ENCODE measurements at regions not wholly inside any gene's neighbourhood (a gene's known extent, or its start where the extent isn't known, plus 50 kb on each side); places are given as distances from the start of the nearest gene placed in this dataset.

DNA sequence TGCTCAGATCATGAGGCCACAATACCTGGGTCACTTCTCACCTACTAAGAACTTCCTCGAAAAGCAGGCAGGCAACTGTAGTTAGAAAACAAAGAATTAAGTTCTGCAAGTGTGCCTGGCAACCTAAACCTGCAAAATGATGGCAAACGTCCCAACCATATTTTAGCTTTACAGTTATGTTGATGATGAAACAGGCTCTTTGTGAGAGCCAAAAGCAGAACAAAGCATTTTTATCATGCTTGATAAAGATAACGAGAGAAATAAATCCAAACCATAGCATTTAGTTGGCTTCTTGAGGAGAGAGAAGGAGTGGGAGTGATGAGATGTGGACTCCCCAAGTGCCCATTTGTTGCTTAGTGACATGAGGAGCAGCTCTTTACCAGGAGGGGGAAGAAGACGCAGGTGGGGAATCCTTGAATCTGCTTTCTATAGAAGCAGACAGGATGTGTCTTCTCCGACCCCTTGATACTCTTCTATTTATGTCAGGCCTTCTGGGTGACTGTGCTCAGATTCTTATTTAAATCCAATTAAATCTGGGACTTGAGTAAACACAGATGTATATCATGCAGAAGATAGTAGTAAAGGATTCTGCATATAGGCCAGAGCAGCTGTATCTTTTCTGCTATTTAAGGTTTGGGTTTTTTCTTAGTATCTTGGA, 221.2 kb downstream of the TMEM167A start:
- Histone ChIP-seq H3K4me1 (ENCODE audit: control insufficient read depth in 3 of 3, insufficient read depth in 3 of 3, low read length in 3 of 3) (no peaks in the 10 kb centered on the region), H3K9me3 (ENCODE audit: control insufficient read depth in 3 of 3, low read length in 3 of 3) (no peaks in the 10 kb centered on the region), H3K9ac (ENCODE audit: low read depth in 1 of 3, low read length in 3 of 3) (no peak overlapping the region), H3K4me3 (ENCODE audit: low read length in 3 of 3) (no peak overlapping the region), H3K27ac (ENCODE audit: low read depth, low read length) (no peak overlapping the region), H3K36me3 (ENCODE audit: control insufficient read depth in 3 of 3, insufficient read depth in 3 of 3, low read length in 3 of 3) (no peaks in the 10 kb centered on the region), H3K27me3 (ENCODE audit: control insufficient read depth in 3 of 3, insufficient read depth in 3 of 3, low read length in 3 of 3) (no peaks in the 10 kb centered on the region)

DNA sequence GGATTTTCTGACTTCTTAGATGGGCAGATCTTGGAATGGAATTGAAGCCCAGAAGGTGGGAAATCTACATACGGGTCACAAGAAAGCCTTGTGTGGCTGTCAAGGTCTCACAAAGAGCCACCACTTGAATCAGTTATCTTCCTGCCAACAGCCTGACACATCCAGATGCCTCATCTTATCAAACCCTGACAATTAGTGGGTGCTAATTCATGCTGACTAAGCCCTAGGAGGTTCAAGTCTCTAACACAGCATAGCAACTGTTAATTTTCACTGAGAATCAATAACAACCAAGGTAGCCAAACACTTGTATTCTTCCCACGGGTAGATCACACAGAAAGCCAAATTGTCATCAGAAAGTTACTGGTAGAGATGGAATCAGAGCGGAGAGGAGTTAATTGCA, 222.2 kb downstream of the TMEM167A start:
- Histone ChIP-seq H3K9me3 (ENCODE audit: control insufficient read depth in 3 of 3, low read length in 3 of 3) (no peaks in the 10 kb centered on the region), H3K9ac (ENCODE audit: low read depth in 1 of 3, low read length in 3 of 3) (no peak overlapping the region), H3K27me3 (ENCODE audit: control insufficient read depth in 3 of 3, insufficient read depth in 3 of 3, low read length in 3 of 3) (no peaks in the 10 kb centered on the region), H3K4me3 (ENCODE audit: low read length in 3 of 3) (no peak overlapping the region), H3K4me1 (ENCODE audit: control insufficient read depth in 3 of 3, insufficient read depth in 3 of 3, low read length in 3 of 3) (no peaks in the 10 kb centered on the region), H3K36me3 (ENCODE audit: control insufficient read depth in 3 of 3, insufficient read depth in 3 of 3, low read length in 3 of 3) (no peaks in the 10 kb centered on the region), H3K27ac (ENCODE audit: low read depth, low read length) (no peak overlapping the region)

DNA sequence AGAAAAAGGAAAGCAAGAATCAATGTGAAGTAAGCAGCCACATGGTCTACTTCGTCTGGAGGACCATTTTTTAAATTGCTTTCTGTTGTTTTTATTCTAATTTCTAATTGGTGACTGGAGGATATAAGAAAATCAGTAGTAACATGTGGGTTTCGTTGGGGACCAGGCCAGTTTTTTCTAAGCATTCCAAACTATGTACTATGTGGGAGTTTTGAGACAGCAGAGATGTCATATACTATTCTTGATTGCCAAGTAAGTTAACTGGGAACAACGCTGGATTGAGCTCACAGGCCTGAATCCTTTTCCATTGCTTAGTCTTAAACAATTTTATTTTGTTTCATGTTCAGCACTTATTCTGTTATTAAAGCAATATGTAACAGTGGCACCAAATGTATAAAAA, 225.7 kb downstream of the TMEM167A start:
- Histone ChIP-seq H3K9me3 (ENCODE audit: control insufficient read depth in 3 of 3, low read length in 3 of 3) (no peaks in the 10 kb centered on the region), H3K4me1 (ENCODE audit: control insufficient read depth in 3 of 3, insufficient read depth in 3 of 3, low read length in 3 of 3) (no peaks in the 10 kb centered on the region), H3K27me3 (ENCODE audit: control insufficient read depth in 3 of 3, insufficient read depth in 3 of 3, low read length in 3 of 3) (no peaks in the 10 kb centered on the region), H3K27ac (ENCODE audit: low read depth, low read length) (no peak overlapping the region), H3K36me3 (ENCODE audit: control insufficient read depth in 3 of 3, insufficient read depth in 3 of 3, low read length in 3 of 3) (no peaks in the 10 kb centered on the region), H3K9ac (ENCODE audit: low read depth in 1 of 3, low read length in 3 of 3) (no peak overlapping the region), H3K4me3 (ENCODE audit: low read length in 3 of 3) (no peak overlapping the region)

DNA sequence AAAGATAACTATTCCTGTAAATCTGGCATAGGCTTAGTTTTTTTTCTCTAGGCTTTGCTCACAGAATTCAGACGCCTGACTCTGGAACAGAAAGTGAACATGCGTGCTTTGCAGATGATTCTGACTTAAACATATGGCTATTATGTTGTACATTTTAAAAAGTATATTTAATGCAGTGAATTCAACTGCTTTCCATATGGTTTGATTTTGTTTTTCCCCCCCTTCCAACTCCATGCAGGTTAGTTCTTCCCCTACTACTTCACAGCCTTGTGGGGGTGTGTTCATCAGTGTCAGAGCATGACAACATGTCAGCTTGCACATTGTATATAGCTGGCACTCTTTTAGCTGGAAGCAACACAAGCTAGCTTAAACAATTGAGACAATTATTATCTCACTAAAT, 226.8 kb downstream of the TMEM167A start:
- H3K4me1 ChIP-seq (ENCODE audit: control insufficient read depth in 3 of 3, insufficient read depth in 3 of 3, low read length in 3 of 3), result no peaks in the 10 kb centered on the region
- no peak overlapping the region for H3K9ac ChIP-seq (ENCODE audit: low read depth in 1 of 3, low read length in 3 of 3)
- H3K4me3 ChIP-seq (ENCODE audit: low read length in 3 of 3), result no peak overlapping the region
- no peaks in the 10 kb centered on the region for H3K9me3 ChIP-seq (ENCODE audit: control insufficient read depth in 3 of 3, low read length in 3 of 3)
- H3K27ac ChIP-seq (ENCODE audit: low read depth, low read length), result no peak overlapping the region
- H3K36me3 ChIP-seq (ENCODE audit: control insufficient read depth in 3 of 3, insufficient read depth in 3 of 3, low read length in 3 of 3), result no peaks in the 10 kb centered on the region
- H3K27me3 ChIP-seq (ENCODE audit: control insufficient read depth in 3 of 3, insufficient read depth in 3 of 3, low read length in 3 of 3), result no peaks in the 10 kb centered on the region

DNA sequence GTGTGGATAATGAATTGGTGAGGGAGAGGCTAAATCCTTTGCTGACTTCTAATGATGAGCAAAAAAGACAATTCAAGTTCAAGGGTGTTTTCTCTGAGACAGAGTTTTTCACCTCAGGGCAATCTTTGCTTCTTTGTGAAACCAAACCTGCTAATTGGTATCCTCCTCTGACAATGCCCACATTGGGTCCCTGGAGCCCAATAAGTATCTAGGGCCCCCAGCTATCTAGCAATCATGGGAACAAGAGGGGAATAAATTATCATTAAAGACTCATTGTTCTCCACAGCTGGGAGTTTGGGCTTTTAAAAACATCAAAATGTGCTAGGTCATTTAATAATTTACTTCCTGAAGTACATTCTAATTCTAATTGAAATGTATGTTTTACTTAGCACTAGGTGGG, 227.3 kb downstream of the TMEM167A start:
- H3K4me3 ChIP-seq (ENCODE audit: low read length in 3 of 3), result no peak overlapping the region
- H3K9ac ChIP-seq (ENCODE audit: low read depth in 1 of 3, low read length in 3 of 3), result no peak overlapping the region
- H3K36me3 ChIP-seq (ENCODE audit: control insufficient read depth in 3 of 3, insufficient read depth in 3 of 3, low read length in 3 of 3), result no peaks in the 10 kb centered on the region
- no peaks in the 10 kb centered on the region for H3K27me3 ChIP-seq (ENCODE audit: control insufficient read depth in 3 of 3, insufficient read depth in 3 of 3, low read length in 3 of 3)
- H3K4me1 ChIP-seq (ENCODE audit: control insufficient read depth in 3 of 3, insufficient read depth in 3 of 3, low read length in 3 of 3), result no peaks in the 10 kb centered on the region
- H3K27ac ChIP-seq (ENCODE audit: low read depth, low read length), result no peak overlapping the region
- H3K9me3 ChIP-seq (ENCODE audit: control insufficient read depth in 3 of 3, low read length in 3 of 3), result no peaks in the 10 kb centered on the region

DNA sequence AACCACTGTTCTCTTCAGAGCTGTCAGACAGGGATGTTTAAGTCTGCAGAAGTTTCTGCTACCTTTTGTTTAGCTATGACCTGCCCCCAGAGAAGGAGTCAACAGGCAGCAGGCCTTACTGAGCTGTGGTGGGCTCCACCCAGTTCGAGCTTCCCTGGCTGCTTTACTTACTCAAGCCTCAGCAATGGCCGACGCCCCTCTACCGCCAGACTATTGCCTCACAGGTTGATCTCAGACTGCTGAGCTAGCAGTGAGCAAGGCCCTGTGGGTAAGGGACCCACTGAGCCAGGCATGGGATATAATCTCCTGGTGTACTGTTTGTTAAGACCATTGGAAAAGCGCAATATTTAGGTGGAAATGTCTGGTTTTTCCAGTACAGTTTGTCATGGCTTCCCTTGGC, 229.6 kb downstream of the TMEM167A start:
- Histone ChIP-seq H3K27me3 (ENCODE audit: control insufficient read depth in 3 of 3, insufficient read depth in 3 of 3, low read length in 3 of 3) (no peaks in the 10 kb centered on the region), H3K36me3 (ENCODE audit: control insufficient read depth in 3 of 3, insufficient read depth in 3 of 3, low read length in 3 of 3) (no peaks in the 10 kb centered on the region), H3K4me1 (ENCODE audit: control insufficient read depth in 3 of 3, insufficient read depth in 3 of 3, low read length in 3 of 3) (no peaks in the 10 kb centered on the region), H3K27ac (ENCODE audit: low read depth, low read length) (no peak overlapping the region), H3K9me3 (ENCODE audit: control insufficient read depth in 3 of 3, low read length in 3 of 3) (no peaks in the 10 kb centered on the region), H3K4me3 (ENCODE audit: low read length in 3 of 3) (no peak overlapping the region), H3K9ac (ENCODE audit: low read depth in 1 of 3, low read length in 3 of 3) (no peak overlapping the region)

DNA sequence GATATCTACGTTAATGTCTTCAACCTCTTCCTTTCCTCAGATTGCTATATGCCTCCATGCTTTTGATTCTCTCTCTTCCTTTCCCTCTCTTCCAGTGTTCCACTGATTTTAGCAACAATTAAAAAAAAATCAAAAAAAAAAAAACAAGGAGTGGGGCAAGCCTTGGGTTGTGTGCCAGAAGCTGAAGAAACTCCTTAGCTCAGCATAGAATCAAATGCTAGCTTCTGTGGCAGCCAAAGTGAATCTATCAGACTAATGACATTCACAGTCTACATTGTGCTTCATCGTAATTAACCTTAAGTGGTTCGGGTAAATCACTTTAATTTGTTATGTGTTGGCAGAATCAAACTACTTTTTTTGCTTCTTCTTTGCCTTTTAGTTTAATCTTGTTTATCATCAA, 237.3 kb downstream of the TMEM167A start:
- no peaks in the 10 kb centered on the region for H3K4me1 ChIP-seq (ENCODE audit: control insufficient read depth in 3 of 3, insufficient read depth in 3 of 3, low read length in 3 of 3)

DNA sequence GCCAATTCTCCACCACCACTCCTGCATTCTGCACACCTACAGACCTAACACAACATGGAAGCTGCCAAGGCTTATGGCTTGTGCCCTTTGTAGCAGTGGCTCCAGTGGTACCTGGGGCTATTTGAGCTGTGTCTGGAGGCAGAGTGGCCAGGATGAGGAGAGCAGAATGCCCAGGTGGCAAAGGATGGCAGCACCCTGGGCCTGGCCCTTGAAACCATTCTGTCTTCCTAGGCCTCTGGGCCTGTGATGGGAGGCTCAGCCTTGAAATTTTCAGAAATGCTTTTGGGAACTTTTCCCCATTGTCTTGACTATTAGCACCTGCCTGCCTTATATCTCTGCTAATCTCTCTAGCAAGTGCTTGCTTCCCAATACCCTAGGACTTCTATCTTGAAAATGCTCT, 241.7 kb downstream of the TMEM167A start:
- H3K9ac ChIP-seq (ENCODE audit: low read depth in 1 of 3, low read length in 3 of 3), result no peak overlapping the region
- no peak overlapping the region for H3K4me3 ChIP-seq (ENCODE audit: low read length in 3 of 3)
- no peaks in the 10 kb centered on the region for H3K4me1 ChIP-seq (ENCODE audit: control insufficient read depth in 3 of 3, insufficient read depth in 3 of 3, low read length in 3 of 3)

More for the DNA sequence above, 237.3 kb downstream of the TMEM167A start:
- Histone ChIP-seq H3K27ac (ENCODE audit: low read depth, low read length) (no peak overlapping the region), H3K36me3 (ENCODE audit: control insufficient read depth in 3 of 3, insufficient read depth in 3 of 3, low read length in 3 of 3) (no peaks in the 10 kb centered on the region), H3K9me3 (ENCODE audit: control insufficient read depth in 3 of 3, low read length in 3 of 3) (no peaks in the 10 kb centered on the region), H3K9ac (ENCODE audit: low read depth in 1 of 3, low read length in 3 of 3) (no peak overlapping the region), H3K4me3 (ENCODE audit: low read length in 3 of 3) (no peak overlapping the region), H3K27me3 (ENCODE audit: control insufficient read depth in 3 of 3, insufficient read depth in 3 of 3, low read length in 3 of 3) (no peaks in the 10 kb centered on the region)

DNA sequence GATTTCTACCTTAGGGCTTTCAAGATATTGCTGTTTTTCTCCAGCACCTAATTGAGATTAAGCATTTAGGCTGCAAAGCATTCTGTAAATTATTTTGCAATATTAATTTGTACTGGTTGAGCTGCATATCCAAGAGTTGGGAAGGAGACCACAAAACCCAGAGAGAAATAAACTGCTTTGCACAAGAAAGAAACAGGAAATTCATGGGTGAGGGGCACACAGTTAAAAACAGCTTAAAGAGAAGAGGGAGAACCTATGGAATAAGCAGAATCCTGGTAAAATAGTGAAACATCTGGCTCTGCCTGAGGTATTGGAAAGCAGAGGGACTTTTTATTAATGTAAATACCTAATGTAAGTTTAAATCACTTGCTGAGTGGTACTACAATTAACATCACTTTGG, 243.0 kb downstream of the TMEM167A start:
- H3K27ac ChIP-seq (ENCODE audit: low read depth, low read length), result no peak overlapping the region
- no peak overlapping the region for H3K4me3 ChIP-seq (ENCODE audit: low read length in 3 of 3)
- H3K9ac ChIP-seq (ENCODE audit: low read depth in 1 of 3, low read length in 3 of 3), result no peak overlapping the region
- no peaks in the 10 kb centered on the region for H3K27me3 ChIP-seq (ENCODE audit: control insufficient read depth in 3 of 3, insufficient read depth in 3 of 3, low read length in 3 of 3)
- H3K36me3 ChIP-seq (ENCODE audit: control insufficient read depth in 3 of 3, insufficient read depth in 3 of 3, low read length in 3 of 3), result no peaks in the 10 kb centered on the region
- H3K9me3 ChIP-seq (ENCODE audit: control insufficient read depth in 3 of 3, low read length in 3 of 3), result no peaks in the 10 kb centered on the region
- H3K4me1 ChIP-seq (ENCODE audit: control insufficient read depth in 3 of 3, insufficient read depth in 3 of 3, low read length in 3 of 3), result no peaks in the 10 kb centered on the region

More for the DNA sequence above, 241.7 kb downstream of the TMEM167A start:
- H3K27ac ChIP-seq (ENCODE audit: low read depth, low read length), result no peak overlapping the region
- no peaks in the 10 kb centered on the region for H3K27me3 ChIP-seq (ENCODE audit: control insufficient read depth in 3 of 3, insufficient read depth in 3 of 3, low read length in 3 of 3)
- H3K36me3 ChIP-seq (ENCODE audit: control insufficient read depth in 3 of 3, insufficient read depth in 3 of 3, low read length in 3 of 3), result no peaks in the 10 kb centered on the region
- H3K9me3 ChIP-seq (ENCODE audit: control insufficient read depth in 3 of 3, low read length in 3 of 3), result no peaks in the 10 kb centered on the region

DNA sequence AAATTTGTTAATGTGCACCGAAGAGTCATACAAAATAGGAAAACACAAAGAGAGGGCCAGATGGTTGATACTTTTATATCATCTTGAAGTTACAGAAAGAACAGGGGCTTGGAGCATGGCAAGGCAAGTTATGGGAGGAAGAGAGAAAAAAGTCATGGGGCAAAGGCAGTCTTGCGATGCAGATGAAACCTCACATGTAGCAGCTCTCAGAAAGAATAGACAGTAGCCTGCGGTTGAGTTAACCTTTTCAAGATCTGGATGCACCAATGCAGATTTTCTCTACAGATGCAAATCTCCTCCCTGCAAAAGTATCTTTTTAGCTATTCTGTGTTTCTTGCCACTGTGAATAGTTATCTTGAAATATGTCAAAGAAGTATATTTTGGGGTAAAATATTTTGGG, 243.9 kb downstream of the TMEM167A start:
- Histone ChIP-seq H3K9ac (ENCODE audit: low read depth in 1 of 3, low read length in 3 of 3) (no peak overlapping the region), H3K27ac (ENCODE audit: low read depth, low read length) (no peak overlapping the region), H3K4me3 (ENCODE audit: low read length in 3 of 3) (no peak overlapping the region), H3K27me3 (ENCODE audit: control insufficient read depth in 3 of 3, insufficient read depth in 3 of 3, low read length in 3 of 3) (no peaks in the 10 kb centered on the region), H3K9me3 (ENCODE audit: control insufficient read depth in 3 of 3, low read length in 3 of 3) (no peaks in the 10 kb centered on the region), H3K36me3 (ENCODE audit: control insufficient read depth in 3 of 3, insufficient read depth in 3 of 3, low read length in 3 of 3) (no peaks in the 10 kb centered on the region), H3K4me1 (ENCODE audit: control insufficient read depth in 3 of 3, insufficient read depth in 3 of 3, low read length in 3 of 3) (no peaks in the 10 kb centered on the region)

Measured in skeletal muscle tissue (tissue), 3 donors.